ENCODE measurements at regions not wholly inside any gene's neighbourhood (a gene's known extent, or its start where the extent isn't known, plus 50 kb on each side); places are given as distances from the start of the nearest gene placed in this dataset.
"Not testable (repeated sequence)": the region's sequence is repeated elsewhere in the genome, so short reads cannot be mapped to it uniquely, and the experiment has no call there.

GRCh38 chr11:122580071-122580470 lies 75.5 kb upstream of the UBASH3B start:
- not testable (repeated sequence) for TF ChIP-seq CTCF, POLR2A (IDR thresholded peaks at IDR 0.05)

Data from adrenal gland (tissue), 5 donors.